ENCODE measurements at regions not wholly inside any gene's neighbourhood (a gene's known extent, or its start where the extent isn't known, plus 50 kb on each side); places are given as distances from the start of the nearest gene placed in this dataset.

GRCh38 chr1:121458291-121459048, 273.7 kb downstream of the SRGAP2C start:
- TF ChIP-seq EGR1 (IDR thresholded peaks at IDR 0.05) (no peak), YY1 (IDR thresholded peaks at IDR 0.05; ENCODE audit: low read depth) (no peak), CREB1 (IDR thresholded peaks at IDR 0.05; ENCODE audit: low read depth) (no peak), FOXM1 (IDR thresholded peaks at IDR 0.05; ENCODE audit: borderline replicate concordance, low read depth) (no peak), TAF1 (IDR thresholded peaks at IDR 0.05; ENCODE audit: low read depth) (no peak), RAD21 (IDR thresholded peaks at IDR 0.05; ENCODE audit: low read depth) (no peak), EP300 (IDR thresholded peaks at IDR 0.05; ENCODE audit: borderline replicate concordance) (no peak), TEAD4 (IDR thresholded peaks at IDR 0.05) (no peak), ZBTB7A (IDR thresholded peaks at IDR 0.05; ENCODE audit: low read depth) (no peak)

Measured in Ishikawa (cell line).